ENCODE measurements at regions not wholly inside any gene's neighbourhood (a gene's known extent, or its start where the extent isn't known, plus 50 kb on each side); places are given as distances from the start of the nearest gene placed in this dataset.

DNA sequence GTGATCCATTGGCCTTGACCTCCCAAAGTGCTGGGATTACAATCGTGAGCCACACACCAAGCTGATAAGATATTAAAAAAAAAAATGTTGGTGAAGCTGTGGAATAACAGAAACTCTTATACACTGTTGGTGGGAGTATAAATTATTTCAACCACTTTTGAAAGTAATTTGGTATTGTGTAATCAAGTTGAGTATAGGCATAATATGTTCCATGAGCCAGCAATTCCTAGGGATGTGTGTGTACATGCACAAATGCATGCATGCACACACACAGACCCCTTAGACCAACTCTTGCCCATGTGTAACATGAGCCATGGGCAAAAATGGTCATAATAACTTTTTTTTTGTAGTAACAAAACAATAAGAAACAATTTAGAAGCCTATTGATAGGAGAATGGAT lies 130.2 kb upstream of the ANKRD28 start:
- Histone ChIP-seq H3K27me3 (ENCODE audit: control insufficient read depth, insufficient read depth, low read length) (no peaks in the 10 kb centered on the region), H3K79me2 (no peaks in the 10 kb centered on the region), H3K9ac (no peak overlapping the region), H3K4me1 (peaks cover 6% of the 10 kb centered on the region), H3K36me3 (ENCODE audit: control insufficient read depth, insufficient read depth, low read length) (no peaks in the 10 kb centered on the region), H3K9me3 (ENCODE audit: control insufficient read depth, low read length) (no peaks in the 10 kb centered on the region), H3K4me2 (ENCODE audit: low read length) (no peak overlapping the region), H3K27ac (no peak overlapping the region), H3K4me3 (ENCODE audit: low read depth, low read length) (no peak overlapping the region), H2AFZ (no peak overlapping the region)
- no peak for TF ChIP-seq CTCF (IDR thresholded peaks at IDR 0.05)

- Histone ChIP-seq H3K9me3 (ENCODE audit: control insufficient read depth, low read length) (no peaks in the 10 kb centered on the region), H3K4me2 (ENCODE audit: low read length) (no peak overlapping the region), H3K36me3 (ENCODE audit: control insufficient read depth, insufficient read depth, low read length) (no peaks in the 10 kb centered on the region), H3K9ac (no peak overlapping the region), H3K4me1 (peaks cover 8% of the 10 kb centered on the region), H3K27me3 (ENCODE audit: control insufficient read depth, insufficient read depth, low read length) (no peaks in the 10 kb centered on the region), H3K27ac (no peak overlapping the region), H3K79me2 (no peaks in the 10 kb centered on the region), H3K4me3 (ENCODE audit: low read depth, low read length) (no peak overlapping the region), H2AFZ (no peak overlapping the region)
- TF ChIP-seq CTCF (IDR thresholded peaks at IDR 0.05): no peak
These were observed 132.3 kb upstream of the ANKRD28 start for GRCh38 chr3:15929944-15930571.

GRCh38 chr3:15932348-15933300 lies 134.8 kb upstream of the ANKRD28 start:
- Histone ChIP-seq H3K36me3 (ENCODE audit: control insufficient read depth, insufficient read depth, low read length) (no peaks in the 10 kb centered on the region), H2AFZ (peak overlapping the region; percentile 78), H3K4me2 (ENCODE audit: low read length) (no peak overlapping the region), H3K9ac (no peak overlapping the region), H3K9me3 (ENCODE audit: control insufficient read depth, low read length) (no peaks in the 10 kb centered on the region), H3K4me1 (peaks cover 8% of the 10 kb centered on the region), H3K27ac (peak overlapping the region; percentile 51), H3K79me2 (no peaks in the 10 kb centered on the region), H3K4me3 (ENCODE audit: low read depth, low read length) (no peak overlapping the region), H3K27me3 (ENCODE audit: control insufficient read depth, insufficient read depth, low read length) (no peaks in the 10 kb centered on the region)
- TF ChIP-seq CTCF (IDR thresholded peaks at IDR 0.05): no peak

GRCh38 chr3:15933439-15934139 lies 135.8 kb upstream of the ANKRD28 start:
- no peak overlapping the region for H2AFZ ChIP-seq
- no peak overlapping the region for H3K27ac ChIP-seq
- H3K9me3 ChIP-seq (ENCODE audit: control insufficient read depth, low read length): no peaks in the 10 kb centered on the region
- peaks cover 8% of the 10 kb centered on the region for H3K4me1 ChIP-seq
- H3K36me3 ChIP-seq (ENCODE audit: control insufficient read depth, insufficient read depth, low read length): no peaks in the 10 kb centered on the region
- H3K4me3 ChIP-seq (ENCODE audit: low read depth, low read length): no peak overlapping the region
- no peaks in the 10 kb centered on the region for H3K27me3 ChIP-seq (ENCODE audit: control insufficient read depth, insufficient read depth, low read length)
- TF ChIP-seq CTCF (IDR thresholded peaks at IDR 0.05): no peak
- H3K9ac ChIP-seq: no peak overlapping the region
- no peaks in the 10 kb centered on the region for H3K79me2 ChIP-seq
- no peak overlapping the region for H3K4me2 ChIP-seq (ENCODE audit: low read length)

All from parathyroid adenoma (tissue), 2 donors.